SK-N-SH (cell line): ENCODE measurements at regions not wholly inside any gene's neighbourhood (a gene's known extent, or its start where the extent isn't known, plus 50 kb on each side); places are given as distances from the start of the nearest gene placed in this dataset.

Source experiments
- CTCF ChIA-PET: fragments of 300-600, 350-600 bp; formaldehyde crosslinking; extraction: SDS; loops from one replicate; lab custom pipeline; 2021; lab: Yijun Ruan, JAX
- POLR2A ChIA-PET: fragments of 350-600 bp; sonication (Branson Sonifier 250); formaldehyde crosslinking; extraction: SDS; loops from one replicate; lab custom pipeline; 2020; ENCODE audit warnings: antibody characterized with exemption, inconsistent platforms; lab: Yijun Ruan, JAX
- DNase-seq: peaks from one replicate; pipeline ENCODE4 v3.0.0; 2012
- H2AFZ ChIP-seq: fragments of 200-600 bp; sonication (generic); 2 replicates; pipeline ENCODE4 v1.8.1; 2016; ENCODE audit warnings: antibody characterized with exemption, mild to moderate bottlenecking, low read depth
- H3F3A ChIP-seq: fragments of 200-600 bp; sonication (generic); replicated peaks from 2 replicates; pipeline ENCODE3; 2016; ENCODE audit warnings: antibody characterized with exemption, mild to moderate bottlenecking; ENCODE audit not compliant: insufficient read depth
- H3K27ac ChIP-seq, 2 experiments: fragments of 200-500 bp in 1 of 2; fragments of 200-600 bp in 1 of 2; sonication (Bioruptor generic) in 1 of 2; sonication (generic), shearing (Covaris generic) in 1 of 2; 2 replicates each; pipeline versions ENCODE4 v1.5.1 to v1.6.1; 2014 to 2016; ENCODE audit warnings: low read depth in 2 of 2, inconsistent platforms in 1 of 2, low read length in 1 of 2, mild to moderate bottlenecking in 1 of 2, mixed read lengths in 1 of 2
- H3K27me3 ChIP-seq: fragments of 200-600 bp; sonication (generic), shearing (Covaris generic); 2 replicates; pipeline ENCODE4 v1.6.1; 2016; ENCODE audit warnings: mixed run types; ENCODE audit not compliant: insufficient read depth
- H3K36me3 ChIP-seq, 2 experiments: fragments of 200-500 bp in 1 of 2; fragments of 200-600 bp in 1 of 2; sonication (Bioruptor generic) in 1 of 2; sonication (generic) in 1 of 2; replicated peaks in 1 of 2; 2 replicates each; pipeline versions ENCODE3 to v1.5.1; 2014 to 2016; ENCODE audit warnings: low read length in 1 of 2, mild to moderate bottlenecking in 1 of 2; ENCODE audit not compliant: insufficient read depth in 2 of 2, control insufficient read depth in 1 of 2
- H3K4me1 ChIP-seq, 2 experiments: fragments of 200-500 bp in 1 of 2; fragments of 200-600 bp in 1 of 2; sonication (Bioruptor generic) in 1 of 2; sonication (generic), shearing (Covaris generic) in 1 of 2; 2 replicates each; pipeline versions ENCODE4 v1.5.1 to v1.6.1; 2014 to 2016; ENCODE audit warnings: low read depth in 1 of 2, low read length in 1 of 2, mixed run types in 1 of 2; ENCODE audit not compliant: insufficient read depth in 2 of 2, control insufficient read depth in 1 of 2
- H3K4me2 ChIP-seq: fragments of 200-600 bp; sonication (generic), shearing (Covaris generic); 2 replicates; pipeline ENCODE4 v1.6.1; 2017; ENCODE audit warnings: mixed run types
- H3K4me3 ChIP-seq, 2 experiments: fragments of 200-500 bp in 1 of 2; fragments of 200-600 bp in 1 of 2; sonication (Bioruptor generic) in 1 of 2; sonication (generic), shearing (Covaris generic) in 1 of 2; 2 replicates each; pipeline versions ENCODE4 v1.5.1 to v1.8.1; 2014 to 2016; ENCODE audit warnings: low read depth in 2 of 2, inconsistent platforms in 1 of 2, low read length in 1 of 2, mild to moderate bottlenecking in 1 of 2, mixed read lengths in 1 of 2, moderate library complexity in 1 of 2
- H3K79me2 ChIP-seq: fragments of 200-600 bp; sonication (generic); 2 replicates; pipeline ENCODE4 v1.8.1; 2017; ENCODE audit warnings: mild to moderate bottlenecking; ENCODE audit not compliant: insufficient read depth
- H3K9ac ChIP-seq: fragments of 200-600 bp; sonication (generic); 2 replicates; pipeline ENCODE4 v1.6.1; 2017; ENCODE audit warnings: mixed run types
- H3K9me2 ChIP-seq: fragments of 200-600 bp; sonication (generic); 2 replicates; pipeline ENCODE4 v1.6.1; 2017; ENCODE audit warnings: mixed run types
- H3K9me3 ChIP-seq: fragments of 200-600 bp; sonication (generic); 2 replicates; pipeline ENCODE4 v1.6.1; 2017; ENCODE audit warnings: mixed run types, mild to moderate bottlenecking, moderate library complexity
- H4K20me1 ChIP-seq: fragments of 200-600 bp; sonication (generic); 2 replicates; pipeline ENCODE4 v1.6.1; 2017; ENCODE audit warnings: mild to moderate bottlenecking, mixed run types; ENCODE audit not compliant: insufficient read depth
- ELF1 ChIP-seq: IDR thresholded peaks from 2 replicates; pipeline ENCODE4 v1.4.0; 2012
- FOSL2 ChIP-seq: IDR thresholded peaks from 2 replicates; pipeline ENCODE4 v1.4.0; 2012; ENCODE audit warnings: low read depth, mild to moderate bottlenecking, moderate library complexity, borderline replicate concordance
- GATA2 ChIP-seq: sonication (generic); formaldehyde crosslinking; IDR thresholded peaks from 2 replicates; pipeline ENCODE4 v1.5.0; 2020; ENCODE audit warnings: mild to moderate bottlenecking, missing genetic modification reagents
- IRF3 ChIP-seq: fragments of 150-350 bp; IDR thresholded peaks from 2 replicates; pipeline ENCODE4 v1.6.1; 2016; ENCODE audit warnings: mild to moderate bottlenecking, low read depth, low read length
- MAX ChIP-seq: IDR thresholded peaks from 2 replicates; pipeline ENCODE4 v1.4.0; 2012; ENCODE audit warnings: low read depth
- PBX3 ChIP-seq: IDR thresholded peaks from 2 replicates; pipeline ENCODE4; 2012
- RAD21 ChIP-seq: IDR thresholded peaks from 2 replicates; pipeline ENCODE4 v1.6.1; 2012; ENCODE audit warnings: mild to moderate bottlenecking, low read length
- RFX5 ChIP-seq: IDR thresholded peaks from 2 replicates; pipeline ENCODE4 v1.6.1; 2012; ENCODE audit warnings: mild to moderate bottlenecking, improper control_type of control experiment, low read length
- RXRA ChIP-seq: IDR thresholded peaks from 2 replicates; pipeline ENCODE4 v1.4.0; 2012; ENCODE audit warnings: low read depth, mild to moderate bottlenecking, borderline replicate concordance
- SIN3A ChIP-seq: IDR thresholded peaks from 2 replicates; pipeline ENCODE4 v1.6.1; 2012; ENCODE audit warnings: low read depth, mild to moderate bottlenecking, low read length, moderate library complexity, borderline replicate concordance
- TAF1 ChIP-seq: IDR thresholded peaks from 2 replicates; pipeline ENCODE4 v1.6.1; 2012; ENCODE audit warnings: low read depth, mild to moderate bottlenecking, low read length, moderate library complexity, borderline replicate concordance
- USF1 ChIP-seq: IDR thresholded peaks from 2 replicates; pipeline ENCODE4 v1.4.0; 2012; ENCODE audit warnings: low read depth, borderline replicate concordance
- WGBS: methylation state at CpG from one replicate; pipeline ENCODE4 v1.1.6; 2017; ENCODE audit warnings: low lambda C conversion rate; 5-methylcytosine and 5-hydroxymethylcytosine counted together

GRCh38 chr4:167587361-167587760 is 353.1 kb upstream of the SPOCK3 start:
- Histone ChIP-seq H4K20me1 (no peaks in the 10 kb centered on the region), H3F3A (no peaks in the 10 kb centered on the region), H3K27ac (no peak overlapping the region), H2AFZ (no peak overlapping the region), H3K9ac (no peak overlapping the region), H3K4me3 (no peak overlapping the region), H3K4me2 (no peak overlapping the region), H3K36me3 (no peaks in the 10 kb centered on the region), H3K27me3 (no peaks in the 10 kb centered on the region), H3K4me1 (no peaks in the 10 kb centered on the region), H3K9me2 (no peaks in the 10 kb centered on the region), H3K9me3 (no peaks in the 10 kb centered on the region), H3K79me2 (no peaks in the 10 kb centered on the region)
- CTCF ChIA-PET, result no interaction called here
- no peak for DNase-seq
- TF ChIP-seq IRF3 (no peak), RAD21 (no peak), USF1 (no peak)
- 42% methylated on average over 5 of the region's 5 CpGs for WGBS
- POLR2A ChIA-PET, result no interaction called here

GRCh38 chr4:167595898-167596297 is 361.6 kb upstream of the SPOCK3 start:
- no peak for TF ChIP-seq RXRA
- no peak for TF ChIP-seq MAX
- TF ChIP-seq SIN3A, result no peak
- no peak for TF ChIP-seq ELF1
- TF ChIP-seq TAF1, result no peak
- TF ChIP-seq RAD21, result no peak
- TF ChIP-seq IRF3, result no peak
- no peak for TF ChIP-seq RFX5
- TF ChIP-seq GATA2 (CRISPR knock-in tag), result no peak
- no peak for TF ChIP-seq FOSL2
- no peak for TF ChIP-seq PBX3
- Histone ChIP-seq H3K27ac (no peak overlapping the region), H3K4me3 (no peak overlapping the region), H3K9me2 (no peaks in the 10 kb centered on the region), H3K9ac (no peak overlapping the region), H2AFZ (no peak overlapping the region), H3K9me3 (no peaks in the 10 kb centered on the region), H3K4me2 (no peak overlapping the region), H3K4me1 (no peaks in the 10 kb centered on the region), H3F3A (no peaks in the 10 kb centered on the region), H4K20me1 (no peaks in the 10 kb centered on the region), H3K36me3 (no peaks in the 10 kb centered on the region), H3K27me3 (no peaks in the 10 kb centered on the region), H3K79me2 (no peaks in the 10 kb centered on the region)
- ChIA-PET CTCF (no interaction called here), POLR2A (no interaction called here)
- 12% methylated on average over 3 of the region's 3 CpGs for WGBS
- DNase-seq, result no peak
